IMR-90 (cell line): ENCODE measurements at regions not wholly inside any gene's neighbourhood (a gene's known extent, or its start where the extent isn't known, plus 50 kb on each side); places are given as distances from the start of the nearest gene placed in this dataset.

ENCODE experiments used
- ATAC-seq: fragments of 200-7000 bp; cut with Tn5 transposase; 2 replicates; pipeline ENCODE4 v1.9.1; 2020; ENCODE audit warnings: low read depth, mild to moderate bottlenecking, moderate library complexity
- BruUV-seq: library from RNA; stranded (reverse); fragments of 400-500 nt; replicated peaks from 2 replicates; lab custom pipeline; 2021; lab: Mats Ljungman, UMichigan
- CTCF ChIA-PET: fragments of 300-600 bp; formaldehyde crosslinking; extraction: SDS; loops from one replicate; lab custom pipeline; 2021; ENCODE audit warnings: antibody characterized with exemption; lab: Yijun Ruan, JAX
- POLR2A ChIA-PET: fragments of 300-600 bp; sonication (Branson Sonifier 250); formaldehyde crosslinking; loops from one replicate; lab custom pipeline; 2022; ENCODE audit warnings: antibody characterized with exemption; ENCODE audit not compliant: unreplicated experiment; lab: Charles Lee
- DNase-seq: peaks from one replicate; pipeline ENCODE4 v3.0.0; 2013
- H2AFZ ChIP-seq: replicated peaks from 2 replicates; pipeline ENCODE3; 2013; ENCODE audit warnings: low read length, mild to moderate bottlenecking; ENCODE audit not compliant: poor library complexity
- H2AK5ac ChIP-seq: 2 replicates; pipeline ENCODE4 v1.6.1; 2013; ENCODE audit warnings: low read depth, low read length, inconsistent platforms
- H2AK9ac ChIP-seq: replicated peaks from 2 replicates; pipeline ENCODE3; 2013; ENCODE audit warnings: mild to moderate bottlenecking, low read depth, low read length, moderate library complexity; ENCODE audit not compliant: poor library complexity
- H2BK120ac ChIP-seq: 2 replicates; pipeline ENCODE4 v1.6.1; 2013; ENCODE audit warnings: low read depth, low read length, inconsistent platforms
- H2BK15ac ChIP-seq: 3 replicates; pipeline ENCODE4 v1.6.1; 2013; ENCODE audit warnings: low read depth, low read length, inconsistent platforms
- H2BK20ac ChIP-seq: 2 replicates; pipeline ENCODE4 v1.6.1; 2013; ENCODE audit warnings: low read depth, mild to moderate bottlenecking, inconsistent platforms, low read length, moderate library complexity
- H2BK5ac ChIP-seq: 2 replicates; pipeline ENCODE4 v1.6.1; 2013; ENCODE audit warnings: mild to moderate bottlenecking, low read depth, low read length, inconsistent platforms; ENCODE audit not compliant: poor library complexity, severe bottlenecking
- H3K14ac ChIP-seq: replicated peaks from 2 replicates; pipeline ENCODE4 v1.6.1; 2013; ENCODE audit warnings: low read depth, low read length, inconsistent platforms
- H3K18ac ChIP-seq: 2 replicates; pipeline ENCODE4 v1.6.1; 2013; ENCODE audit warnings: low read depth, low read length, control low read depth
- H3K23ac ChIP-seq: 2 replicates; pipeline ENCODE4 v1.6.1; 2013; ENCODE audit warnings: low read depth, low read length, inconsistent platforms
- H3K27ac ChIP-seq: 2 replicates; pipeline ENCODE4 v1.5.1; 2013; ENCODE audit warnings: mild to moderate bottlenecking, control low read depth, low read length; ENCODE audit not compliant: insufficient read depth
- H3K27me3 ChIP-seq: 2 replicates; pipeline ENCODE4 v1.6.1; 2013; ENCODE audit warnings: low read length; ENCODE audit not compliant: control insufficient read depth, insufficient read depth
- H3K36me3 ChIP-seq: 2 replicates; pipeline ENCODE4 v1.6.1; 2013; ENCODE audit warnings: low read length, mixed read lengths; ENCODE audit not compliant: control insufficient read depth, insufficient read depth
- H3K4ac ChIP-seq: 2 replicates; pipeline ENCODE4 v1.6.1; 2013; ENCODE audit warnings: low read depth, low read length, inconsistent platforms
- H3K4me1 ChIP-seq: 2 replicates; pipeline ENCODE4 v1.6.1; 2013; ENCODE audit warnings: low read length, mixed read lengths; ENCODE audit not compliant: control insufficient read depth, insufficient read depth
- H3K4me2 ChIP-seq: 2 replicates; pipeline ENCODE4 v1.6.1; 2013; ENCODE audit warnings: low read depth, mild to moderate bottlenecking, control low read depth, low read length, moderate library complexity
- H3K4me3 ChIP-seq: 2 replicates; pipeline ENCODE4 v1.5.1; 2013; ENCODE audit warnings: low read depth, mild to moderate bottlenecking, control low read depth, low read length, moderate library complexity; ENCODE audit not compliant: insufficient read depth
- H3K56ac ChIP-seq: 2 replicates; pipeline ENCODE4 v1.6.1; 2013; ENCODE audit warnings: low read length, inconsistent platforms; ENCODE audit not compliant: insufficient read depth; ENCODE audit errors: extremely low read depth
- H3K79me1 ChIP-seq, 2 experiments: 2 replicates each; pipeline ENCODE4 v1.6.1; 2013; ENCODE audit warnings: low read length in 2 of 2, inconsistent platforms in 1 of 2, low read depth in 1 of 2
- H3K9ac ChIP-seq: 2 replicates; pipeline ENCODE4 v1.6.1; 2013; ENCODE audit warnings: low read depth, low read length, control low read depth
- H3K9me1 ChIP-seq: 2 replicates; pipeline ENCODE4 v1.6.1; 2013; ENCODE audit warnings: low read length, inconsistent platforms; ENCODE audit not compliant: insufficient read depth
- H3K9me3 ChIP-seq: 2 replicates; pipeline ENCODE4 v1.6.1; 2013; ENCODE audit warnings: low read length; ENCODE audit not compliant: control insufficient read depth, insufficient read depth
- H4K20me1 ChIP-seq: 2 replicates; pipeline ENCODE4 v1.6.1; 2013; ENCODE audit warnings: low read length, inconsistent platforms; ENCODE audit not compliant: insufficient read depth
- H4K5ac ChIP-seq: 2 replicates; pipeline ENCODE4 v1.6.1; 2013; ENCODE audit warnings: mild to moderate bottlenecking, low read depth, low read length, control low read depth
- H4K8ac ChIP-seq, 2 experiments: 2 replicates each; pipeline ENCODE4 v1.6.1; 2013; ENCODE audit warnings: low read depth in 2 of 2, low read length in 2 of 2, control low read depth in 1 of 2, inconsistent platforms in 1 of 2
- H4K91ac ChIP-seq: 2 replicates; pipeline ENCODE4 v1.6.1; 2013; ENCODE audit warnings: low read depth, low read length, inconsistent platforms; ENCODE audit not compliant: insufficient read depth
- CEBPB ChIP-seq: IDR thresholded peaks from 2 replicates; pipeline ENCODE4 v1.6.1; 2012; ENCODE audit warnings: low read depth, low read length, improper control_type of control experiment
- FOS ChIP-seq: fragments of 150-350 bp; IDR thresholded peaks from 2 replicates; pipeline ENCODE4 v1.6.1; 2016; ENCODE audit warnings: low read depth, low read length
- MXI1 ChIP-seq: IDR thresholded peaks from 2 replicates; pipeline ENCODE4 v1.6.1; 2012; ENCODE audit warnings: low read depth, mild to moderate bottlenecking, low read length, moderate library complexity, borderline replicate concordance
- RCOR1 ChIP-seq: IDR thresholded peaks from 2 replicates; pipeline ENCODE4 v1.6.1; 2012; ENCODE audit warnings: mild to moderate bottlenecking, low read length, improper control_type of control experiment; ENCODE audit not compliant: insufficient replicate concordance
- WGBS, 2 experiments: methylation state at CpG; one replicate each; pipeline versions ENCODE4 v1.1.5 to v1.1.7; 2013; ENCODE audit warnings: missing lambda C conversion rate in 2 of 2; ENCODE audit not compliant: insufficient read length in 1 of 2; ENCODE audit errors: extremely low coverage in 2 of 2; 5-methylcytosine and 5-hydroxymethylcytosine counted together
- dilution Hi-C: fragments of 300-500 bp; cut with HindIII; formaldehyde crosslinking; loops from one replicate; pipeline ENCODE4 v1.14.3; 2018; ENCODE audit warnings: low sequenced_read_pairs; ENCODE audit not compliant: unreplicated experiment
- in situ Hi-C: fragments of 300-500 bp; cut with MboI; formaldehyde crosslinking; loops from 3 replicates; pipeline ENCODE4 v1.14.3; 2019; ENCODE audit warnings: low sequenced_read_pairs, inconsistent platforms, mixed read lengths
- intact Hi-C: fragments of 100-400 bp; cut with micrococcal nuclease; formaldehyde crosslinking; loops from 2 replicates; pipeline ENCODE4 v1.10.0; 2022
- TF ChIP-seq, protein P1 (sequence below): conservative IDR thresholded peaks from 2 replicates; pipeline ENCODE4 v1.5.1; 2012; ENCODE audit warnings: mild to moderate bottlenecking, low read depth, low read length, improper control_type of control experiment

DNA sequence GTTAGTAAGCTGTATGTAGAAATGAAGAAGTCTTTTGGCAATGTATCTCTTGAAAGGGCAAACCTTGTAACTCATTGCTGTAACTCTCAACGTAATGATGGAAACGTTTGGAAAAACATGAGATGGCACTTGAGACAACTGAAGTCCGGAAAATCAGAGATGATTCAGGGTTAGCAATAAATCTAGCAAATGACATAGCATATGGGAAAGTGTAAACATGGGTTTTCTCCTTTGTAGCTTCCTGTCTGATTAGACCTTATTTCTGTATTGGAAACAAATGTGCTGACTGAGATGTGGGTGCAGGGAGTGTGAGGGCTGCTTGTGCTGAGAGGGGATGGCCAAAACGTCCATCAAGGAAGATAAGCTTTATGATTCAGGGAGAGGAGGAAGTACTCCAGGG, 110.7 kb upstream of the FAM20A start:
- peak; percentile 3 for DNase-seq
- TF ChIP-seq CEBPB, result no peak
- no peak for TF ChIP-seq MXI1
- no peak for TF ChIP-seq RCOR1
- TF ChIP-seq, protein P1, sequence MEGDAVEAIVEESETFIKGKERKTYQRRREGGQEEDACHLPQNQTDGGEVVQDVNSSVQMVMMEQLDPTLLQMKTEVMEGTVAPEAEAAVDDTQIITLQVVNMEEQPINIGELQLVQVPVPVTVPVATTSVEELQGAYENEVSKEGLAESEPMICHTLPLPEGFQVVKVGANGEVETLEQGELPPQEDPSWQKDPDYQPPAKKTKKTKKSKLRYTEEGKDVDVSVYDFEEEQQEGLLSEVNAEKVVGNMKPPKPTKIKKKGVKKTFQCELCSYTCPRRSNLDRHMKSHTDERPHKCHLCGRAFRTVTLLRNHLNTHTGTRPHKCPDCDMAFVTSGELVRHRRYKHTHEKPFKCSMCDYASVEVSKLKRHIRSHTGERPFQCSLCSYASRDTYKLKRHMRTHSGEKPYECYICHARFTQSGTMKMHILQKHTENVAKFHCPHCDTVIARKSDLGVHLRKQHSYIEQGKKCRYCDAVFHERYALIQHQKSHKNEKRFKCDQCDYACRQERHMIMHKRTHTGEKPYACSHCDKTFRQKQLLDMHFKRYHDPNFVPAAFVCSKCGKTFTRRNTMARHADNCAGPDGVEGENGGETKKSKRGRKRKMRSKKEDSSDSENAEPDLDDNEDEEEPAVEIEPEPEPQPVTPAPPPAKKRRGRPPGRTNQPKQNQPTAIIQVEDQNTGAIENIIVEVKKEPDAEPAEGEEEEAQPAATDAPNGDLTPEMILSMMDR, result no peak
- TF ChIP-seq FOS, result no peak
- 30% methylated on average over 3 of the region's 4 CpGs; no CpG with 5 or more reads in 1 of the 2 experiments for WGBS, 2 experiments
- H4K5ac ChIP-seq, result no peak overlapping the region
- no peak overlapping the region for H3K56ac ChIP-seq
- H2AFZ ChIP-seq, result no peak overlapping the region
- H3K27me3 ChIP-seq, result no peaks in the 10 kb centered on the region
- no peak overlapping the region for H3K4ac ChIP-seq
- ATAC-seq, result no peak
- BruUV-seq, result no TSS peak
- no peak overlapping the region for H2BK120ac ChIP-seq
- no peaks in the 10 kb centered on the region for H3K9me3 ChIP-seq
- H3K14ac ChIP-seq, result no peak overlapping the region
- H2AK5ac ChIP-seq, result no peak overlapping the region
- dilution Hi-C loops (no loop called here), in situ Hi-C loops (no loop called here), intact Hi-C loops (no loop called here)
- H2BK20ac ChIP-seq, result no peak overlapping the region
- ChIA-PET POLR2A (no interaction called here), CTCF (no interaction called here)
- no peak overlapping the region for H3K23ac ChIP-seq
- H2AK9ac ChIP-seq, result no peak overlapping the region
- no peak overlapping the region for H3K4me3 ChIP-seq
- no peak overlapping the region for H3K4me2 ChIP-seq
- H3K18ac ChIP-seq, result no peak overlapping the region; the same call in 1 of the 2 replicates
- no peak overlapping the region for H2BK15ac ChIP-seq
- H4K91ac ChIP-seq, result no peak overlapping the region
- H2BK5ac ChIP-seq, result no peak overlapping the region
- H4K20me1 ChIP-seq, result no peaks in the 10 kb centered on the region
- 0 out of 2 replicates have a peak, but pooled peaks cover 6% of the 10 kb centered on the region for H3K9me1 ChIP-seq
- no peaks in the 10 kb centered on the region for H3K36me3 ChIP-seq
- H3K9ac ChIP-seq, result no peak overlapping the region
- no peaks in the 10 kb centered on the region for H3K79me1 ChIP-seq
- no peak overlapping the region for H3K27ac ChIP-seq
- peaks cover 6% of the 10 kb centered on the region; the same call in 1 of the 2 replicates for H3K4me1 ChIP-seq
- H4K8ac ChIP-seq, result no peak overlapping the region
